ENCODE measurements at regions not wholly inside any gene's neighbourhood (a gene's known extent, or its start where the extent isn't known, plus 50 kb on each side); places are given as distances from the start of the nearest gene placed in this dataset.

- TF ChIP-seq POLR2AphosphoS5 (IDR thresholded peaks at IDR 0.05) (no peak), POLR2A (IDR thresholded peaks at IDR 0.05) (no peak), EP300 (IDR thresholded peaks at IDR 0.05) (no peak)
- TF ChIP-seq, protein P1, sequence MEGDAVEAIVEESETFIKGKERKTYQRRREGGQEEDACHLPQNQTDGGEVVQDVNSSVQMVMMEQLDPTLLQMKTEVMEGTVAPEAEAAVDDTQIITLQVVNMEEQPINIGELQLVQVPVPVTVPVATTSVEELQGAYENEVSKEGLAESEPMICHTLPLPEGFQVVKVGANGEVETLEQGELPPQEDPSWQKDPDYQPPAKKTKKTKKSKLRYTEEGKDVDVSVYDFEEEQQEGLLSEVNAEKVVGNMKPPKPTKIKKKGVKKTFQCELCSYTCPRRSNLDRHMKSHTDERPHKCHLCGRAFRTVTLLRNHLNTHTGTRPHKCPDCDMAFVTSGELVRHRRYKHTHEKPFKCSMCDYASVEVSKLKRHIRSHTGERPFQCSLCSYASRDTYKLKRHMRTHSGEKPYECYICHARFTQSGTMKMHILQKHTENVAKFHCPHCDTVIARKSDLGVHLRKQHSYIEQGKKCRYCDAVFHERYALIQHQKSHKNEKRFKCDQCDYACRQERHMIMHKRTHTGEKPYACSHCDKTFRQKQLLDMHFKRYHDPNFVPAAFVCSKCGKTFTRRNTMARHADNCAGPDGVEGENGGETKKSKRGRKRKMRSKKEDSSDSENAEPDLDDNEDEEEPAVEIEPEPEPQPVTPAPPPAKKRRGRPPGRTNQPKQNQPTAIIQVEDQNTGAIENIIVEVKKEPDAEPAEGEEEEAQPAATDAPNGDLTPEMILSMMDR (IDR thresholded peaks at IDR 0.05), result no peak
Observed at GRCh38 chr6:23091795-23092194, 522.4 kb downstream of the HDGFL1 start.

All from sigmoid colon (tissue), 4 donors.